ENCODE measurements at regions not wholly inside any gene's neighbourhood (a gene's known extent, or its start where the extent isn't known, plus 50 kb on each side); places are given as distances from the start of the nearest gene placed in this dataset.

DNA sequence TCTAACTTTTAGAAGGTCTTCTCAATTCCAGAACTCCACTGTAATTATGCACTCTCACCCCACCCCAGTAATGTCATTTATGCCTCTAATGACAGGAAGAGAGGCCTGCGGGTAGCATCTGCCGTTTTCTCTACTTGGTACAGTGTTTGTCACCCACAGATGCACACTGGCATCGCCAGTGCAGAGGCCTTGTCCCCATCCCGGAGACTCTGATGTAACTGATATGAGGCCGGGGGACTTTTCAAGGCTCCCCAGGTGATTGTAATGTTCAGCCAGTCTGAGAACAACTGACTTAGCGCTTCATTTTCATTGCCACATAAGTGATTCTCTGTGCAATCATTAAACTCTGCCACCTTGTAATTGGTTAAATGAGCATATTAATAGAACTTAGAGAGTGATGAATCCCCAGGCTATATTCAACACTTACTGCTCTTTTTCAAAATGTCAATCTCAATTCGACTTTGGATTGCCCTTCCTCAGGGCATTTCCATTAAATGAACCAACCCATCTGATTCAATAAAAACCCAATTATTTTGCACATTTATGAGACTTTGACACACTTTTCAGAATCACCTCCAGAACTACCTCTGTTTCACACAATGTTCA lies 113.2 kb downstream of the HERPUD2 start:
- TF ChIP-seq EP300 (IDR thresholded peaks at IDR 0.05) (no peak), POLR2A (IDR thresholded peaks at IDR 0.05) (no peak)
- Histone ChIP-seq H3K27me3 (no peaks in the 10 kb centered on the region), H3K9me3 (no peaks in the 10 kb centered on the region), H3K4me3 (no peak overlapping the region), H3K36me3 (no peaks in the 10 kb centered on the region), H3K4me1 (ENCODE audit: insufficient read depth) (no peaks in the 10 kb centered on the region), H3K27ac (no peak overlapping the region)
- DNase-seq, result no peak
- intact Hi-C loops (cut with DNase I), result no loop called here
- WGBS, 3 donors, result 83 to 85% (median 84%) methylated on average over 7 of the region's 7 CpGs

DNA sequence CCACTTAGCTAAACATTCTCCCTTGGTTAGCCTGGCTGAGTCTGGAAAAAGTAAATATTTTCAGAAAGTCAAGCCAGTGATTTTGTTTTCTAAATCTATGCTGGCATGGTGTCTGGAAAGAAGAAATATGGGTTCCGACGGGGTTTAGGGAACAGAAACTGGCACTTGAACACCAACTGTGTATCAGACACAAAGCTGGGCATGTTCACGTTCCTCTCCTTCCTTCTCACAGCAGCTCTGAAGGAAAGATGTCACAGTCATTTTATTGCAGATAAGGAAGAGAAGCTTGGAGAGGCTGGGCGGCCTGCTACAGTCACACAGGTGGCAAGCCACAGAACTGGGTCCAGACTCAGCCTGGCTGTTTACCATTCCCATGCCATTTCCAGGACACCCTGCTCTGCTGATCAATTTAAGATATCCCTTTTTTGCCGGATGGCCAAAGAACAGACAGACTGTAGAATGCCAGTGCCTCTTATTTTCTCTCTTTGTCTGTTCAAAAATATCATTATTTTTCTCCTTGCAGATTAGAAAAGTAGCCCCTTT lies 118.8 kb downstream of the HERPUD2 start:
- no peaks in the 10 kb centered on the region for H3K4me1 ChIP-seq (ENCODE audit: insufficient read depth)
- H3K9me3 ChIP-seq, result no peaks in the 10 kb centered on the region
- 24 to 46% (median 31%) methylated on average over 5 of the region's 5 CpGs for WGBS, 3 donors
- H3K4me3 ChIP-seq, result no peak overlapping the region
- no peak for DNase-seq
- no peak overlapping the region for H3K27ac ChIP-seq
- H3K27me3 ChIP-seq, result no peaks in the 10 kb centered on the region
- no peaks in the 10 kb centered on the region for H3K36me3 ChIP-seq
- TF ChIP-seq, protein P1, sequence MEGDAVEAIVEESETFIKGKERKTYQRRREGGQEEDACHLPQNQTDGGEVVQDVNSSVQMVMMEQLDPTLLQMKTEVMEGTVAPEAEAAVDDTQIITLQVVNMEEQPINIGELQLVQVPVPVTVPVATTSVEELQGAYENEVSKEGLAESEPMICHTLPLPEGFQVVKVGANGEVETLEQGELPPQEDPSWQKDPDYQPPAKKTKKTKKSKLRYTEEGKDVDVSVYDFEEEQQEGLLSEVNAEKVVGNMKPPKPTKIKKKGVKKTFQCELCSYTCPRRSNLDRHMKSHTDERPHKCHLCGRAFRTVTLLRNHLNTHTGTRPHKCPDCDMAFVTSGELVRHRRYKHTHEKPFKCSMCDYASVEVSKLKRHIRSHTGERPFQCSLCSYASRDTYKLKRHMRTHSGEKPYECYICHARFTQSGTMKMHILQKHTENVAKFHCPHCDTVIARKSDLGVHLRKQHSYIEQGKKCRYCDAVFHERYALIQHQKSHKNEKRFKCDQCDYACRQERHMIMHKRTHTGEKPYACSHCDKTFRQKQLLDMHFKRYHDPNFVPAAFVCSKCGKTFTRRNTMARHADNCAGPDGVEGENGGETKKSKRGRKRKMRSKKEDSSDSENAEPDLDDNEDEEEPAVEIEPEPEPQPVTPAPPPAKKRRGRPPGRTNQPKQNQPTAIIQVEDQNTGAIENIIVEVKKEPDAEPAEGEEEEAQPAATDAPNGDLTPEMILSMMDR (IDR thresholded peaks at IDR 0.05), result no peak
- TF ChIP-seq EP300 (IDR thresholded peaks at IDR 0.05) (no peak), POLR2A (IDR thresholded peaks at IDR 0.05) (no peak)
- intact Hi-C loops (cut with DNase I), result no loop called here

DNA sequence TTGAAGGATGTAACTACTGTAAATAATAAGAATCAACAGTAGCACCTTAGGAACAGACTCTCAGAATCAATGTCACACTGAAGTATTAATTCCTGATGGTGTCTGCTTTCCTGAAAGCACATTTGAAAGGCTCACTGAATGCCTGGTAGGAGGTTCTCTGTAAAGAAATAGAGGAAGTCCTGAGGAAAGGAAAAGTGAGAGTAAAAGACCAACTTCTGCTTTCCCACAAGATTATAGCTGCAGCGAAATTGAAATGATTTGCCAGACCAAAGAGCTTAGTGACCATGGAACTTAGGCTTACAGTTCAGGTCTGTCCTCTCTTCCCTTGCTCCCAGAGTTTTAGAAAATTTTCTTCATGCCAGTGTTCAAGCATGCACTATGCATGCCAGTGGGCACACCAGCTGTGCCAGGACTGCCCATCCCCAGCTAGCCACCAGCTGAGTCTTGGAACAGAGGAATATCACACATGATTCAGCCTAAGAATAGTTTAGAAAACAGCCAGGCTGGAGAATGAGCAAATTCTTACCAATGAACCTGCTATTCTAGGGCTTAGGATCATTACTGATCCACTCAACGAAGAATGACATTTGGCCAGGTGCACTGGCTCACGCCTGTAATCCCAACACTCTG lies 123.2 kb downstream of the HERPUD2 start:
- H3K4me1 ChIP-seq (ENCODE audit: insufficient read depth), result no peaks in the 10 kb centered on the region
- H3K27ac ChIP-seq, result no peak overlapping the region
- 72 to 85% (median 82%) methylated on average over 3 of the region's 3 CpGs for WGBS, 3 donors
- no peaks in the 10 kb centered on the region for H3K36me3 ChIP-seq
- H3K27me3 ChIP-seq, result no peaks in the 10 kb centered on the region
- no peak overlapping the region for H3K4me3 ChIP-seq
- H3K9me3 ChIP-seq, result no peaks in the 10 kb centered on the region
- intact Hi-C loops (cut with DNase I), result no loop called here
- TF ChIP-seq EP300 (IDR thresholded peaks at IDR 0.05) (no peak), POLR2A (IDR thresholded peaks at IDR 0.05) (no peak)
- TF ChIP-seq, protein P1 (IDR thresholded peaks at IDR 0.05), result no peak
- DNase-seq, result no peak

DNA sequence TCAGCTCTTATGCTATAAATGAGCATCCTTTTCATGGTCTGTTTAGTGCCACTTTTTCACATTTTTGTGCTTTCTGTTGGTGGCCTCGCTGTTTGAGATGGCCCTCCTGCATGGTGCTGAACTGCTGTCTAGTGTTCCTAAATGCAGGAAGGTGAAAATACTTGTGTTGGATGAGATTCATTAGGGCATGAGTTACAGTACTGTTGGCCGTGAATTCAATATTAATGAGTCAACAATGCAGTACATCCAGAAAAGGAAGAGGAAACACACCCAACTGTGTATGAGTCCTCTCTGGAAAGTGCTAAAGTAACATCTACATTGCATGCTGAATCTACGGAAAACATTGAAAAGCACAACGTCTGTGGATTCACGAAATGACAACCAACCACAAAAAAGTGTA lies 124.0 kb downstream of the HERPUD2 start:
- H3K4me1 ChIP-seq (ENCODE audit: insufficient read depth), result no peaks in the 10 kb centered on the region
- intact Hi-C loops (cut with DNase I), result no loop called here
- H3K27me3 ChIP-seq, result no peaks in the 10 kb centered on the region
- DNase-seq, result no peak
- H3K27ac ChIP-seq, result no peak overlapping the region
- H3K4me3 ChIP-seq, result no peak overlapping the region
- 79 to 88% (median 80%) methylated on average over 5 of the region's 5 CpGs for WGBS, 3 donors
- TF ChIP-seq, protein P1 (IDR thresholded peaks at IDR 0.05), result no peak
- TF ChIP-seq EP300 (IDR thresholded peaks at IDR 0.05) (no peak), POLR2A (IDR thresholded peaks at IDR 0.05) (no peak)
- no peaks in the 10 kb centered on the region for H3K36me3 ChIP-seq
- no peaks in the 10 kb centered on the region for H3K9me3 ChIP-seq

DNA sequence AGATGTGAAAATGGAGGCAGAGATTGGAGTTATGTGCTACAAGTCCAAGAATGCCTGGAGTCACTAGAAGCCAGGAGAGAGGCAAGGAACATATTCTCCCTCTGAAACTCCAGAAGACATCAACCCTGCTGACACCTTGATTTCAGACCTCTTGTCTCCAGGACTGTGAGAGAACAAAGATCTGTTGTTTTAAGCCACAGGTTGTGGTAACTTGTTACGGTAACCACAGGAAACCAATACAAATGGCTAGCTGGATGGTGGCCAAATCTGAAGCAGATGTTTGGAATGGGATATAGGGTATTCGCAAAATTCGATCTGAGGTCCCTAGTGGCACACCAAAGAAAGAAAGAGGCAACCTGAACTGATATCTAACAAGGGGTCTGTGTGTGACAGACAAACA lies 129.0 kb downstream of the HERPUD2 start:
- Histone ChIP-seq H3K36me3 (no peaks in the 10 kb centered on the region), H3K4me1 (ENCODE audit: insufficient read depth) (no peaks in the 10 kb centered on the region), H3K27me3 (no peaks in the 10 kb centered on the region), H3K4me3 (no peak overlapping the region), H3K27ac (no peak overlapping the region), H3K9me3 (no peaks in the 10 kb centered on the region)
- 45 to 74% (median 65%) methylated on average over 3 of the region's 3 CpGs for WGBS, 3 donors
- intact Hi-C loops (cut with DNase I), result no loop called here
- no peak for DNase-seq
- TF ChIP-seq, protein P1 (IDR thresholded peaks at IDR 0.05), result no peak
